Left colon (tissue), 2 donors: ENCODE measurements at regions not wholly inside any gene's neighbourhood (a gene's known extent, or its start where the extent isn't known, plus 50 kb on each side); places are given as distances from the start of the nearest gene placed in this dataset.
"Not testable (repeated sequence)": the region's sequence is repeated elsewhere in the genome, so short reads cannot be mapped to it uniquely, and the experiment has no call there.

ENCODE experiments used
- ATAC-seq: fragments of 200-7000 bp; cut with Tn5 transposase; one replicate; pipeline ENCODE4 v1.9.1; 2020; ENCODE audit warnings: mild to moderate bottlenecking, moderate library complexity
- DNase-seq, 2 donors: peaks; one replicate each; pipeline ENCODE4 v3.0.0-alpha.2; 2020
- intact Hi-C, 2 donors: fragments of 100-400 bp; cut with DNase I in 1 of 2; cut with micrococcal nuclease in 1 of 2; formaldehyde crosslinking; loops; one replicate each; pipeline versions ENCODE4 v1.11.2 to v1.14.0; 2022; cut with DNase I, micrococcal nuclease
- donor health status: DM: no; HTN: no; CAD: no.
- donor health status: DM: yes; HTN: yes; CAD: no.

GRCh38 chr3:107913701-107914100, 177.1 kb downstream of the CD47 start:
- ATAC-seq (no peak), DNase-seq (no peak)
- intact Hi-C loops = no loop called here

DNA sequence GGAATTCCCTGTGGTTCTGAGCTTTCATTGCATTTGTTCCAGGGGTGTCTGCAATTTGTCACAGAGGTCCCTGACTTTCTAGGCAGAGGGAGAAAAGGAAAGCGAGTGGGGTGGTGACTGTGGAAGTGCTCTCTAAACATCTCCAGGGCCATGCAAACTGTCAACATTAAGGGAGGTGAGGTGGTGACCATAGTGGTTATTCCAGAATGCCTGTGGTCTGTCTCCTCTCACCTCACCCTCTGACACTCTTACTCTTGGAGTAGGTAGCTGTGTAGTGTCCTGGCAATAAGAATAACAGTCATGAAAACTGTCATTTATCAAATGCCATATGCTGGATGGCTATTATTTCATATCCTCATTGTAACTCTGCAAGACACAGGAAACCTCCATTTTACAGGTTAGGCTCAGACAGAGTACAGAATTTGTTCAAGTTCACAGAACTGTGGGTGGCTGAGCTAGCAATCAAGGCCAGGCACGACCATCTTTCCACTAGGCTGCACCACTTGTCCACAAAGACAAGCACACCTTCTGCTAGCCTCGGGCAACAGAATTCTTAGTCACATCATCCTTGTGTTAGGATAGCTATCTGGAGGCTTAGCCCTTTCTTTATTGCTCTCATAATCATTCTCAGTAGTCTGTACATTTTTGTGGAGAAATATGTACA, 179.4 kb downstream of the CD47 start:
- DNase-seq = no peak

DNA sequence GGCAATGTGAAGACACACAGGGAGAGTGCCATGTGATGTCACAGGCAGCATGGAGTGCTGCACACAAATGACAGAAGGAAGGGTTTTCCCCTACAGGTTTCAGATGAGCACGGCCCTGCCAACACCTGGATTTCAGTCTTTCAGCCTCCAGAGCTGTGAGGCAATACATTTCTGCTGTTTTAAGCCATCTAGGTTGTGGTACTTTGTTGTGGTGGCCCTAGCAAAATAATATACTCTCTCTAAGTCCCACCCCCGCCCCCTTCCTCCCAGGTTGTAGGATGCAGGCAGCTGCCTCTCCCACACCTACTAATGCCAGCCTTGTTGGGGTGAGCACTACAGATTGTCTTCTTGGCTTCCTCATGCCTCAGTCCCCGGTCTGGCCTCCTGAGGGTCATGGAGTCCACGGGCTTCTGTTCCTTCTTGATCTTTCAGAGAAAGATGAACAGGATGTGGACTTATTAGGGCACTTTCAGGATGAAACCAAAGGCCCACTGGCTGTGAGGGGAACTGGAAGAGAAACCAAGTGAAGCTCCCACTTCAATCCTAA, 180.0 kb downstream of the CD47 start:
- DNase-seq (no peak), ATAC-seq (no peak)
- intact Hi-C loops = no loop called here

More for the DNA sequence above, 179.4 kb downstream of the CD47 start:
- no peak for ATAC-seq
- intact Hi-C loops = no loop called here

DNA sequence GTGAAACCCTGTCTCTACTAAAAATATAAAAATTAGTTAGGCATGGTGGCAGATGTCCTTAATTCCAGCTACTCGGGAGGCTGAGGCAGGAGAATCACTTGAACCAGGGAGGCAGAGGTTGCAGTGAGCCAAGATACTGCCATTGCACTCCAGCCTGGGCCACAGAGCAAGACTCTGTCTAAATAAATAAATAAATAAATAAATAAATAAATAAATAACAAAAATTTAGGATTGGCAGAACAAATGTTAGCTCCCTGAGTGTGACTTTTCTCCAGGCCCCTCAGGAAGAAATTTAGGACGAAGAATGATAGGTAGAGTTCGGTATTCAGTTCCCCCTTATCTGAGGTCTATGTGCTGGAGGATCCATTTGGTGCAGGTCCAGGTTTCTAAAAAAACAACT, 181.2 kb downstream of the CD47 start:
- ATAC-seq, intact Hi-C loops, DNase-seq: not testable (repeated sequence)

DNA sequence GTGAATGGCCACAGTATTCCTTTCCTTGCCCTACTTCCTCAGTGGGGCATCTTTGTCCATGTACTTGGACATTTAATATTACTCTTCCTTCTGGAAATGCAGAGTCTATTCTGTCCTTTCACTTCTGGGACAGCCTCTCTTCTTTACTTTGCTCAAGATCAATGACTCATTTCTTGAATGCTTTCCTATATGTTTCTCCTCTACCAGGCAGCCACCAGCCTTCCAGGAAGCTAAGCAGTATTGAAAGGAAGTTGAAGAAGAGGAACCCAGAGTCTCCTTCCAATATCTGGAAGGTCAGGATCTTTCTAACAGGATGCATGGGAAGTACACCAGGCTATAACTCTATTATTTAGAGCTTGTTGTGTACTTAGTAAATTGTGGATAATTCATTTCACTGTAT, 182.8 kb downstream of the CD47 start:
- ATAC-seq = no peak
- no peak for DNase-seq
- intact Hi-C loops = no loop called here

- no peak for ATAC-seq
- DNase-seq = no peak
- intact Hi-C loops = no loop called here
These were observed 186.2 kb downstream of the CD47 start for GRCh38 chr3:107904536-107905066.

DNA sequence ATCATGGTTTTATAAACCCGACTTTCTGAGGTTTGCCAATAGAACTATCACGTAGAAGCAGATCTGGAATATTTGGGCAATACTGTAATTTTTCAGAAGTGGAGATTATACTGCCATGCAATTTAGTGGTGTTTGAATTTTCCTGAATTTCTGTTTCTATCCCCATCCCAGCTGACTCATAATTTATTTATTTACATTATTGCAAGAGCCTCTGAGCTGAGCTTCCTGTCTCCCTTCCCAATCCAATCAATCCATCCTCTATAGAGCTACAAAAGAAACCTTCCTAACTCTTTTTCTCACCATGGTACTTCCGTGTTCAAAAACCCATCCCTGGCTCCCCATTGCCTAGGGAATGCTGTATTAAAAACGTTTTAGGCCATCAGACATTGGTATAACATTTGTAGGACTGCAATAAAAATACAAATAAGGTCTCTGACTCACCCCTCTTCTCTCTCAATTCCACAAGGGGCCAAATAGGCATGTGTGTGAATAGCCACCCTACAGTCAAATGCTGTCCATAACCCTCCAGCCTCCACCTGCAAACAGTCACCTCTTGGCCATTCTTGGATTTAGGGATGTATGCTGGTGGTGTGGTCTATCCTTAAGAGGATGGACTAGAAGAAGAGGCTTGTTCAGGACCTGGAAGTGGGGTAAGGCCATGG, 190.7 kb downstream of the CD47 start:
- DNase-seq (no peak), ATAC-seq (no peak)
- intact Hi-C loops = no loop called here

DNA sequence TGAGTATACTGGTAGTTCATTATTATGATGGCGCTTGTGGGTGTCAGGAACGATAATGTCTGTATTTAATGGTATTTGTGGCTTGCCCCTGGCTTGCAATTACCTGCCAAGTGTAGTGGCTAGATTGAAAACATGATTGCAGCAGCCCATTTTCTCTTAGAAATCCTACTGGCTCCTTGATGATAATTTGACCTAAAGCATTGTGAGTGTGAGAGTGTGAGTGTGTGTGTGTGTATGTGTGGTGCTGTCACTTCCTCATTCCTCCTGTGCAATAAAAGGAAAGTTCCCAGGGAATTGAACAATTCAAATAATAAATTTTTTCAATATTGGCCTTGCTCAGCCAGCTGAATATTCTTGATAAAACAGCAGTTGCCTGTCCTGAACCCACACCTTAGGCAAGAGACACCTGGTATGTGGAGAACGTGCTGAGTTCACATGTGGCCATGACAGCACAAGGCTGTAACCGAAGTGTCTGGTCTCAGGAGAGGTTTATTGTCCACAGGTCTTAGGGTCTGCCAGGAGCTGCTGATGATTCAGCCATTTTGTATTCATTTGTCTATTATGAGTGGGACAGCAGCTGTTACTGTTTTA, 193.3 kb downstream of the CD47 start:
- intact Hi-C loops = no loop called here
- DNase-seq = no peak
- ATAC-seq = peak; percentile 52

GRCh38 chr3:107894998-107895397, 195.8 kb downstream of the CD47 start:
- no peak for DNase-seq
- intact Hi-C loops = no loop called here
- no peak for ATAC-seq

- DNase-seq = no peak
- intact Hi-C loops = no loop called here
- no peak for ATAC-seq
These were observed 197.7 kb downstream of the CD47 start for GRCh38 chr3:107892955-107893624.

- no peak for DNase-seq
- no peak for ATAC-seq
These were observed 205.9 kb downstream of the CD47 start for GRCh38 chr3:107884719-107885460.

GRCh38 chr3:107884028-107884427, 206.8 kb downstream of the CD47 start:
- intact Hi-C loops = no loop called here
- no peak for ATAC-seq
- DNase-seq = no peak

More at GRCh38 chr3:107884719-107885460, 205.9 kb downstream of the CD47 start:
- intact Hi-C loops = no loop called here

GRCh38 chr3:107882881-107883280, 207.9 kb downstream of the CD47 start:
- no peak for ATAC-seq
- no peak for DNase-seq
- intact Hi-C loops = no loop called here

- intact Hi-C loops = no loop called here
- ATAC-seq = no peak
These were observed 208.6 kb downstream of the CD47 start for GRCh38 chr3:107882261-107882660.

GRCh38 chr3:107881509-107881908, 209.3 kb downstream of the CD47 start:
- intact Hi-C loops = no loop called here
- no peak for DNase-seq
- no peak for ATAC-seq

More at GRCh38 chr3:107882261-107882660, 208.6 kb downstream of the CD47 start:
- no peak for DNase-seq

DNA sequence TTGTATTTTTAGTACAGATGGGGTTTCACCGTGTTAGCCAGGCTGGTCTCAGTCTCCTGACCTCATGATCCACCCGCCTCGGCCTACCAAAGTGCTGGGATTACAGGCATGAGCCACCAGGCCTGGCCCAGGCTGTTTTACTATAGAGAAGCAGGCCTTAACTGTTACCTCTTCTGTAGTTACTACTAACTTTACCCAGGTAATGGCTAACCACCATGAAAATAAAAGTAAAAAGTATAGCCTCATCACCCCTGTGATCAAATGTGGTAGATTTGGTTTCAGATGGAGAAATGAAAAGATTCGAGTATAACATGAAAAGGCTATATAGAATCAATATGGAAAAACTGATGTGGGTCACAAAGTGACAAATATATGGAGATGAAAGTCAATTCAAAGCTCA, 210.1 kb downstream of the CD47 start:
- intact Hi-C loops = no loop called here
- ATAC-seq (no peak), DNase-seq (no peak)

DNA sequence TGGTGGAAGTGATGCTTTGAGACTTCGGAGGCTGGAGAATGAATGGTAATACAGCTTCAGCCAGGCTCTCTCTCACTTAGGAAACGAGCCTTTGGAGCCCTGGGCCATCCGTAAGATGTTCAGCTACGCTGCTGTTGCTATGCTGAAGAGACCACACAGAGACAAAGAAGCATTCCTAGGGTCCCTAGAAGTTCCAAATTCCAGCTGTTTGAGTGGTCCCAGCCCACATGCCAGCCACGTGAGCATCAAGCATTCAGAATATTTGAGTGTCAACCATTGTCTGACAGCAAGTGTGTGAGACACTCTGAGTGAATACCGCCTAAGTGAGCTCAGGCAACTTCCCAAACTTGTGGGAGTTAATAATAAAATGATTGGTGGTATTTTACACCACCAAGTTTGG, 212.9 kb downstream of the CD47 start:
- ATAC-seq = no peak
- intact Hi-C loops = no loop called here

GRCh38 chr3:107870943-107871638, 219.7 kb downstream of the CD47 start:
- DNase-seq = no peak
- intact Hi-C loops = no loop called here
- peak; percentile 26 for ATAC-seq

More for the DNA sequence above, 212.9 kb downstream of the CD47 start:
- no peak for DNase-seq
